Nephron (organoid): ENCODE measurements at regions not wholly inside any gene's neighbourhood (a gene's known extent, or its start where the extent isn't known, plus 50 kb on each side); places are given as distances from the start of the nearest gene placed in this dataset.

Experiments
- H3K27ac Mint-ChIP-seq, 3 experiments: 2 replicates each; pipeline ENCODE4 v1.8.0; 2020; ENCODE audit warnings: mixed read lengths in 3 of 3, mild to moderate bottlenecking in 2 of 3, moderate library complexity in 1 of 3
- H3K27me3 Mint-ChIP-seq: 2 replicates; pipeline ENCODE4 v1.8.0; 2021; ENCODE audit warnings: low read depth, mild to moderate bottlenecking, moderate library complexity, mixed read lengths
- H3K36me3 Mint-ChIP-seq: 2 replicates; pipeline ENCODE4 v1.8.0; 2020; ENCODE audit warnings: low read depth, mixed read lengths
- H3K4me1 Mint-ChIP-seq: 2 replicates; pipeline ENCODE4 v1.8.0; 2020; ENCODE audit warnings: mixed read lengths
- H3K4me3 Mint-ChIP-seq, 3 experiments: 2 replicates each; pipeline ENCODE4 v1.8.0; 2020; ENCODE audit warnings: mild to moderate bottlenecking in 3 of 3, mixed read lengths in 3 of 3, moderate library complexity in 2 of 3
- H3K9me3 Mint-ChIP-seq: 2 replicates; pipeline ENCODE4 v1.8.0; 2020; ENCODE audit warnings: mixed read lengths
- TF ChIP-seq, protein P1 (sequence below), 3 experiments: fragments of 200-600 bp; sonication (generic); IDR thresholded peaks; one replicate each; pipeline ENCODE4 v1.5.0; 2021; ENCODE audit warnings: antibody characterized with exemption in 3 of 3; ENCODE audit not compliant: unreplicated experiment in 3 of 3

GRCh38 chr2:188813857-188814256 is 160.3 kb upstream of the COL3A1 start:
- Mint-ChIP-seq H3K4me3 (no peak overlapping the region), H3K4me1 (peaks cover 9% of the 10 kb centered on the region), H3K27ac (peak overlapping the region; percentile 32 to 57 (median 38)), H3K9me3 (no peaks in the 10 kb centered on the region), H3K27me3 (no peaks in the 10 kb centered on the region), H3K36me3 (no peaks in the 10 kb centered on the region)
- TF ChIP-seq, protein P1, sequence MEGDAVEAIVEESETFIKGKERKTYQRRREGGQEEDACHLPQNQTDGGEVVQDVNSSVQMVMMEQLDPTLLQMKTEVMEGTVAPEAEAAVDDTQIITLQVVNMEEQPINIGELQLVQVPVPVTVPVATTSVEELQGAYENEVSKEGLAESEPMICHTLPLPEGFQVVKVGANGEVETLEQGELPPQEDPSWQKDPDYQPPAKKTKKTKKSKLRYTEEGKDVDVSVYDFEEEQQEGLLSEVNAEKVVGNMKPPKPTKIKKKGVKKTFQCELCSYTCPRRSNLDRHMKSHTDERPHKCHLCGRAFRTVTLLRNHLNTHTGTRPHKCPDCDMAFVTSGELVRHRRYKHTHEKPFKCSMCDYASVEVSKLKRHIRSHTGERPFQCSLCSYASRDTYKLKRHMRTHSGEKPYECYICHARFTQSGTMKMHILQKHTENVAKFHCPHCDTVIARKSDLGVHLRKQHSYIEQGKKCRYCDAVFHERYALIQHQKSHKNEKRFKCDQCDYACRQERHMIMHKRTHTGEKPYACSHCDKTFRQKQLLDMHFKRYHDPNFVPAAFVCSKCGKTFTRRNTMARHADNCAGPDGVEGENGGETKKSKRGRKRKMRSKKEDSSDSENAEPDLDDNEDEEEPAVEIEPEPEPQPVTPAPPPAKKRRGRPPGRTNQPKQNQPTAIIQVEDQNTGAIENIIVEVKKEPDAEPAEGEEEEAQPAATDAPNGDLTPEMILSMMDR (IDR thresholded peaks at IDR 0.05; ENCODE audit: unreplicated experiment in 3 of 3) = no peak

GRCh38 chr2:188819011-188819410 is 155.2 kb upstream of the COL3A1 start:
- no peak overlapping the region for H3K4me3 Mint-ChIP-seq
- H3K9me3 Mint-ChIP-seq = peaks cover 9% of the 10 kb centered on the region
- no peaks in the 10 kb centered on the region for H3K36me3 Mint-ChIP-seq
- H3K4me1 Mint-ChIP-seq = peaks cover 24% of the 10 kb centered on the region
- TF ChIP-seq, protein P1 (IDR thresholded peaks at IDR 0.05; ENCODE audit: unreplicated experiment in 3 of 3) = no peak
- H3K27me3 Mint-ChIP-seq = no peaks in the 10 kb centered on the region
- H3K27ac Mint-ChIP-seq = peak overlapping the region; percentile 56 to 87 (median 84)

GRCh38 chr2:188819792-188820191 is 154.4 kb upstream of the COL3A1 start:
- Mint-ChIP-seq H3K4me1 (peaks cover 21% of the 10 kb centered on the region), H3K9me3 (peaks cover 9% of the 10 kb centered on the region), H3K36me3 (no peaks in the 10 kb centered on the region), H3K27me3 (no peaks in the 10 kb centered on the region), H3K4me3 (no peak overlapping the region), H3K27ac (peak overlapping the region; percentile 56 to 87 (median 84))
- TF ChIP-seq, protein P1 (IDR thresholded peaks at IDR 0.05; ENCODE audit: unreplicated experiment in 3 of 3) = no peak

- TF ChIP-seq, protein P1 (IDR thresholded peaks at IDR 0.05; ENCODE audit: unreplicated experiment in 3 of 3) = no peak
- Mint-ChIP-seq H3K36me3 (no peaks in the 10 kb centered on the region), H3K27ac (peak overlapping the region in 1 of 3 experiments; percentile 84), H3K4me1 (peaks cover 21% of the 10 kb centered on the region), H3K27me3 (no peaks in the 10 kb centered on the region), H3K9me3 (peaks cover 9% of the 10 kb centered on the region), H3K4me3 (no peak overlapping the region)
Observed at GRCh38 chr2:188820576-188820975, 153.6 kb upstream of the COL3A1 start.

- no peaks in the 10 kb centered on the region for H3K27me3 Mint-ChIP-seq
- TF ChIP-seq, protein P1 (IDR thresholded peaks at IDR 0.05; ENCODE audit: unreplicated experiment in 3 of 3) = no peak
- no peak overlapping the region for H3K4me3 Mint-ChIP-seq
Observed at GRCh38 chr2:188824125-188824524, 150.0 kb upstream of the COL3A1 start.

GRCh38 chr2:188833331-188833730 is 140.8 kb upstream of the COL3A1 start:
- no peak overlapping the region for H3K4me3 Mint-ChIP-seq
- no peaks in the 10 kb centered on the region for H3K4me1 Mint-ChIP-seq
- no peaks in the 10 kb centered on the region for H3K36me3 Mint-ChIP-seq
- TF ChIP-seq, protein P1 (IDR thresholded peaks at IDR 0.05; ENCODE audit: unreplicated experiment in 3 of 3) = no peak
- peaks cover 19% of the 10 kb centered on the region for H3K9me3 Mint-ChIP-seq
- H3K27me3 Mint-ChIP-seq = no peaks in the 10 kb centered on the region
- H3K27ac Mint-ChIP-seq = no peak overlapping the region

More at GRCh38 chr2:188824125-188824524, 150.0 kb upstream of the COL3A1 start:
- Mint-ChIP-seq H3K36me3 (no peaks in the 10 kb centered on the region), H3K9me3 (peaks cover 12% of the 10 kb centered on the region), H3K4me1 (peaks cover 13% of the 10 kb centered on the region), H3K27ac (no peak overlapping the region)
